Dedifferentiated amniotic fluid mesenchymal stem cell (primary cell): ENCODE measurements at regions not wholly inside any gene's neighbourhood (a gene's known extent, or its start where the extent isn't known, plus 50 kb on each side); places are given as distances from the start of the nearest gene placed in this dataset.
A peak's percentile ranks its signal among the peaks of the same experiment; 100 is the strongest.

Experiments used
- DNase-seq: peaks from one replicate; pipeline ENCODE4 v3.0.0-alpha.2; 2016; ENCODE audit errors: extremely low spot score

DNA sequence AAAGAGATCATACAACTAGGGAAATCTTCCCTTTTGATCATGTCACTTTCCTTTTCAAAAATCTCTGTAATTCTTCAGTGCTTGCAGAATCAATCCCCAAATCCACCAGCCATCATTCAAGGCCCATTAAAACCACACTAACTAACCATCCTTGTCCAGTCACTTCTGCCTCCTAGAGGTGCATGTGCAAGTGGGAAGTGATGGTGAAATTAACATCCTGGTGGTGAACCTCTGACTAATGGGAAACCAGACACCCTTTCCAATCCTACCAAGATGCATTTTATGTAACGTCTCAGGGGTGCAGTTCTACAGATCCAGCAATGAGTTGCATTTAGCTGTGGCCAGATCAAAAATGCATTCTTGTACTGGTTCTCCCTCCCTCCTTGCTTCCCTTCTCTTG, 341.8 kb downstream of the RAPGEF2 start:
- no peak for DNase-seq

DNA sequence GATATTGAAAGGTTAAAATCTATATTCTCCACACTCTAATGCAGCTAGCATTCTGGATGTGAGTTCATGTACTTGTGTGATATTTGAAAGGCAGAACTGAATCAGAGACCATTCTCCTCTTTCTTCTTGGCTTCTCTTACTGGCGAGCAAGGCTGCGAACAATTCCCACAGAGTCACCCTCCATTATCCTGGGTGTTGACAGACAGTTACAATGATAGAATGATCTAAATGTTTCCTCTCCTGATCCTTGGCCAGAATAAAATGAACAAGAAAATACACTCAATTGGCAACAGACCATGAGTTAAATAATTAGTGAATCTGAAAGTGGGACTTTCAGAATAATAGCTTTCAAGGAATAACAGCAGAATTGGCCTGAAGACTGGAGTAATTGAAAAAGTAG, 342.8 kb downstream of the RAPGEF2 start:
- DNase-seq = no peak

DNA sequence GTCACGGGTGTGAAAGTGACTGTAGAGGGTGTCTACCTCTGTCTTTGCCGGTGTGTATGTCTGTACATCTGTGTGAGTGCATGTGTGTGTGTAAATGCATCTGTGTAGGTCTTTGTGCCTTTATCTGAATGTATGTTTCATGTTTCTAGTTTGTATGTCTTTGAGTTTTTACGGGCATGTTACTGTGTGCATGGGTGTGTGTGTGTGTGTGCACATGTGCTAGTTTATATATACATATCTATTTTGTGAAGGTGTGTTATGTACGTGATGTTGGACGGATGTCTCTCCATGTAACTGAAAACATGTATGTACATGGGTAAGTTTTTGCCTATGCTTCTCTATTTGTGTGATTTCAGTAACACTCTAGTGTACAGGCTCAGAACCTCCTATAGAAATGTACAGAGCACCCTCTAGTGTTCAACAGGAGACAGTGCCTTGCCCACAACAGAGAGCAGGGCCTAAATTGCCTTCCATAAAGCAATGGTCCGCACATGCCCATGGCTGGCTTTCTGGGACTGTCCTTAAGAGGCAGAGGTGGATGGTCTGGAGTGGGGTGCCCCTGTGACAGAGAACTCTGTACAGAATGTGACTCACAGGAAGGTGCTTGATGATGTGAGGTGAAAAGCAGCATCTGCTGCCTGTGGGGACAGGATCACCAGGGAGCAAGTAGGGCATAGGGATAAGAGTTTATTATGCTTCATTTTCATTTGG, 343.5 kb downstream of the RAPGEF2 start:
- peak; percentile 79 for DNase-seq

DNA sequence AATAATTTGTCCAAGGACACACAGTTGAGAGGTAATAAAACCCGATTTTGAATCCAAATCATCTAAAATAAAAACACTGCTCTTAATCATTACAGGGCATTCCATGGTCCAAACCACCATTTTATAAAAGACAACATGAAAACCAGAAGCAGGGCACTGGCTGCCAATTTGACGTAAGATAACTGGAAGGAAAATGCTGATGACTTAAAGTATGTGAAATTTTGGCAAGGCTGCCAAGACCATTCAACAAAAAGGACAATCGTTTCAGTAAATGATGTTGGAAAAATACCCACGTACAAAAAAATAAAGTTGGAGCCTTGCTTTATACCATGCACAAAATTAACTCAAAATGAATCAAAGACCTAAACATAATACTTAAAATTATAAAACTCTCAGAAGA, 344.4 kb downstream of the RAPGEF2 start:
- no peak for DNase-seq

DNA sequence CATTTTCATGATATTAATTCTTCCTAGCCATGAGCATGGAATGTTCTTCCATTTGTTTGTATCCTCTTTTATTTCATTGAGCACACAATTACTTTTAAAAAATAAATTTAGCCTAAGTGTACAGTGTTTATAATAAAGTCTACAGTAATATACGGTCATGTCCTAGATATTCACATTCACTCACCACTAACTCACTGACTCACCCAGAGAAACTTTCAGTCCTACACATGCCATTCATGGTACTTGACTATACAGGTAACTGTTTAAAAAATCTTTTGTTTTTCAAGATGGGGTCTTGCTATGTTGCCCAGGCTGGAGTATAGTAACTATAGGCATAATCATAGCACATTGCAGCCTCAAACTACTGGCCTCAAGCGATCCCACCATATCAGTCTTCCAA, 348.1 kb downstream of the RAPGEF2 start:
- no peak for DNase-seq

DNA sequence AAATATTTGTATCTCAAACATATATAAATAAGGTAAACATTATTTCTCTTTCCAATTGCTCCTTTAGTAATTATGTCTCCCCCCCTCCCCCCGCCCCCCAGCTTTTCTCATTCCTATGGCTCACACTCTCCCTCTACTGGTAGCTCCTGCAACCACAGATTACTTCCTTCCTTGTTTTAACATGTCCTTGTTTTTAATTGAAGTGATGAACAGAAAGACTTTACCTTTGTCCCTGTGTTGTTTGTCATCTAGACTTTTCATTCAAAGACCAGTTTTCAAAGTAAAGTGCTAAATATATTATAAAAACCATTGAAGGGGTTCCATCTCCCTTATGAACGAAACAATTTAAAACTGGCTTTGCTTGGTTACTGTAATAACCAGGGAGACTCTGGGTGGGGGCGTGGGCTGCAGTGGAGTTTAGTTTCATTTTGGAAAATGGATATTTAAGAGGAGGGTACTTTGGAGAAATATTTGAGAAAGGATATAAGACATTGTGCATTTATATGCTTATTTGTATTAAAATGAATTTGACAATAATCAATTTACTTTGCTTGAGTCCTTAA, 352.9 kb downstream of the RAPGEF2 start:
- peak; percentile 49 for DNase-seq

DNA sequence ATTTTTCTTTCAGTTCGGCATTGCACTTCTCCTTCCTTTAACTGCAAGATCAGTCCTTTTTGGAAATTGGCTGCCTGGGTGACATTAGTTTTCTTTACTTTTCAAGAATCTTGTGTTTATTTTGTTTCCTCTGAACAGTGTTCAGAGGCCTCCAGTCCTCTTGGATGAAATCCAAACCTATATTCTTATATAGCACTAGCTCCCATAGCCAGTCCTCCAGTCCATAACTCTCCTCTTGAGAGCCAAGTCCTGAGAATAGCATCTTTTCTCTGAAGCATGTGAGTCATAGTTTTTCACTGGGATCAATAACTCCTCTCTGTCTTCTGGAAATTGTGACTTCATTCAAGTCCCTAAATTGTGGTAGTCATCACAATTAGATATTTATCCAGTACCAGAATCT, 357.5 kb downstream of the RAPGEF2 start:
- no peak for DNase-seq

DNA sequence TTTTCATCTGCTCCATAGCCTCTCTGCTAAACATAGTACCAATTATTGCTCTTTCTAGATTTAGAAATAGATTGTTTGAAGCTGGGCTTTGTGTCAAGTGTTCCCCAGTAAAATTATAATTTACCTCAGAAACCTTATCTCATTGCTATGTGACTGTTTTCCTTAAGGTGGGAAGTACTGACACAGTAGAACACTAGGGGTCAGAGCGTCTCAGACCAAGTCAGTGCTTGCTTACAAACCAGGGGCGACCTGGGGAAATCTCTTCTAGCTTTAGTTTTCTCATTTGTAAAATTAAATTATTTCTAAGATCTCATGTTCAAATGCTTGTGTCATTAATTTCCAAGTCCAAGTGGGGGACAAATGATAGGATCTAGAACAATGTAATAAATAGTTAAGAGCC, 360.4 kb downstream of the RAPGEF2 start:
- no peak for DNase-seq

DNA sequence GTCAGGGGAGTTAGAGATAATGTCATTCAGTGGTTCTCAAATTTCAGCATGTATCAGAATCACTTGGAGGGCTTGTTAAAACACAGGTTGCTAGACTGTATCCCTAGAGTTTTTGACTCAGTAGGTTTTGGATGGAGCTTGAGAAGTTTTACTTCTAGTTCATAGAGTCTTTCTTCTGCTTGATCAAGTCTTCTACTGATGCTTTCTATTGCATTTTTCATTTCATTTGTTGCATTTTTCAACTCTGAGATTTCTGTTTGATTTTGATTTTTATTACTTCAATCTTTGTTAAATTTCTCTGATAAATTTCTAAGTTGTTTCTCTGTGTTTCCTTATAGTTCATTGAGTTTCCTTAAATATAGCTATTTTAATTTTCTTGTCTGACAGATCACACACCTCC, 361.4 kb downstream of the RAPGEF2 start:
- DNase-seq = no peak

DNA sequence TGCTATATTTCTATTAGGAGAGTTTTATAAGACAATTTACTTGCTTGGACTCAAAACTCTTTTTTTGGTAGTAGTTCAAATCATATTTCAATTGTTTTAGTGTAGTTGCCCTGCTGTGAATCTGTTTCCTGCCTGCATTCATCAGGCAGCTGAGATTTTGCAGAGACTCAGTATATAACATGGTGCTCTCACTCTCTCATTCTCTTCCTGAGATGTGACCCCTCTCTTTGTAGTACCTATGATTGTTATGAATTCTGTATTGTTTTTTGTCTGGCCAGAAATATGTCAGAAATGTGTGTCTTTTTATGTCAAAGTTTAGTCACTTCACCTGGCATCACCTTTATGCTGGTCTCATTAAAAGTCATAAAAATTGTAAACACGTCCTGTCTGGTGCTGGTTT, 374.0 kb downstream of the RAPGEF2 start:
- DNase-seq = no peak

DNA sequence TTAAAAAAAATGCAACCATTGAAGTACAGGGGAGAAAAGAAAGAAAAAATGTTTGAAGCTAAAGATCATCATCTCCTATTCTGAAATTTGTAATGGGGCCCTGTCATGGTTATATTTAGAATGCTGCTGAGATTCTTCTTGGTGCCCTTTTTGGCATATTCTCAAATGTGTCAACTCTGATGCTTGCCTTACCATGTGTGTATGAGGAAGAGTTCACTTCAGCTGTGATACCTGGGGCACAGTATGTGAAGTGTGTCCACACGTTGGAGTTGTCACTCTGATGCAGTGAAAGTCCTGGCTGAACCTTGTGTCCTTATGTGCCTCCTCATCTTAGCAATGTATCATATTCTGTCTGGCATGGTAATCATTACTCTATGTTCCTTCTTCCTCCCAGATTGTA, 377.9 kb downstream of the RAPGEF2 start:
- no peak for DNase-seq

DNA sequence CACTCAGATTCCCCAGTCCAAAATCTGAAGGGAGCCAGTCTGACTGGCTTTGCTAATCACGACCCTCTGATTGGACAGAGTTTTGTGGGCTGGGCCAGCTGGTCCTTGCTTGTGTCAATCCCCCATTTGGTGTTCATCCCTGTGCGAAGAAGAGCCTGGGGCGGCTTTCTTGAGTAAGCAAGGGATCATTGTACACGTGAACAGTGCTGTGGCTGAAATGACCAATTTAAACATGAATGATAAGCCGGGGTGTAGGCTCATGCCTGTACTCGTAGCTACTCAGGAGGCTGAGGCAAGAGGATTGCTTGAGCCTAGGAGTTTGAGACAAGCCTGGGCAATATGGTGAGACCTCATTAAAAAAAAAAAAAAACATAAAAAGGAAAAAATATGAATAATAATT, 379.1 kb downstream of the RAPGEF2 start:
- no peak for DNase-seq

DNA sequence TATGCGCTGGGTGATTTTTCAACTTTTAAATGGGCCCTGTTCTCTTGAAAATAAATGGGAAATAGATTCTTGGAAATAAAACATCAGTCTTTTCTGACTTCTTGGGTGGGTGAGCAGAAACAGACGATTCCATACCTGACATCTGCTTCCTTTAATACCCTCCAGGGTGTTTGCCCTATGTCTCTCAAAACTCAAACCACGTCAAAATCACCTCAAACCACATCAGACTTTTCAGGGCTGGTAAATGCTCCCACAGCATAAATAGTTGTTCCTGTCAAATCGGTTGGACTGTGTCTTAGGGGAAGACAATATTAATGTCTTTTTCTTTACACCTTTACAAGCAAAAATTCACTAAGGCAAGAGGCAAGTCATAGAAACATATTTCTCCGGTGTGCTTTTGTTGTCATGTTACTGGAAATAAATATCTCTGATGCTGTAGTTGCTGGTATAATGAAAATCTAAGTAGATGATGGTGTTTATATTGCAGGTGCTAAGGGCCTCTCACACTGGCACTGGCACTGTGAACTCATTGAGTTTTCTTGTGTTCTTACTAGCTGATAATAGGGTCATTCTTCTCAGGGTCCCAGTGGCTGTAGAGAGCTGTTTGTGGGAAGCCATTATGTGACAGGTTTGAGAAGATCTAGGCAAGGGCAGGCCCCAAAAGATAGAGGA, 380.4 kb downstream of the RAPGEF2 start:
- DNase-seq = no peak

DNA sequence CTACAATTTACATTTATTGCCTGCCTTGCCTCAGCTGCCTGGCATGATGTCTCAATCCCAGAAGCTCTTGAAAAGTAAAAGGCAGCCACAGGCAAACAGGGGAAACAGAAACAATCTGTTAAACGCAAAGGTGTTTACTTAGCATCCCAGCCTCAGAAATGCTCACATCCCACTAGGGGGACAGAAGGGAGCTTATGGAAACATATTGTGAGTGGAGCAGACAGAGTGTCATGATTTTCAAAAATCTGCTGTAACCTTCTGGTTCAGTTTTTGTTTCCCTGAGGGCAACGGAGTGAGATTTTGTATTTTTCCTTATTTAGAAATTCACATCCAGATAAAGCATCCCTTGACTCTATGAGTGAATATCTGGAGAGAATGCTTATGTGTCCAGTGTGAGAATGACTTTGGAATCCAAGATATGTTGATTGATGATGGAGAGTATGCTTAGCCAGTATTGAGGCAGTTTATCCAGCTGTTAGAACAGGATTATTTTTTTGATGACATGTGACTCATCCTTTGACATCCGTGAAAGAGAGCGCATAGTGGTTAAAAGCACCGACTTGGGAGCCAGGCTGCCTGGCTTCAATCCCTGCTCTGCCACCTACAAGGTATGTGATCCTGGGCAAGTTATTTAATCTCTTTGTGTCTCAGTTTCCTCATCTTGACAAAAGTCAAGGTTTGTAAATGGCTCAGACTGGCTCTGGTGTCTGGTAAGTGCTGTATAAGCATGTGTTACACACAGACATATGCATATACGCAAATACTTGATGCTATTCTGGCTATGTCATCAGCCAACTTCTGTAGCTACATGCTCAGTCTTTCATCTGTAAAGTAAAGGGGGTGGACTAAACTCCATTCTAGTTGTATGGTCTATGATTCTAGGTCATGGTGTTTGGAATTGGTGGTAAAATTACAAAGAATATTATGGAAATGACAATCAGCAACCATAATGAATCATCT, 381.2 kb downstream of the RAPGEF2 start:
- no peak for DNase-seq

DNA sequence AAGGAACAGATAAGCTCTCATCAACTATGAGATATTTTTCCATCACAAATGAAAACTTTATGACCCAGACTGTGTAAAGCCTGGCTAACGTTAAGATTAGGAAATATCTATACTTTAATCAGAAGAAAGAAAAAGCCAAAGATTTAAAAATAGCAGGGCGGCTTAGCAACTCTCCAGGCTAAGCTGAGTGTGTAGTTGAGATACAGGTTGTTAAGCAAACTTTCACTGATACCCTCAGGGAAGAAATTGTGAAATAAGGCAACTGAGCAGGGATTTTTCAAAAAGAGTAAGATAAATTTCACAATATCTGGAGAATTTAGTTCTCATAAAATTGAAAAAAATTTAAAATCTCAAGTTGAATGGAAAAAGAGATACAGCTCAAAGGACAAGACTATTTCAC, 382.0 kb downstream of the RAPGEF2 start:
- no peak for DNase-seq

DNA sequence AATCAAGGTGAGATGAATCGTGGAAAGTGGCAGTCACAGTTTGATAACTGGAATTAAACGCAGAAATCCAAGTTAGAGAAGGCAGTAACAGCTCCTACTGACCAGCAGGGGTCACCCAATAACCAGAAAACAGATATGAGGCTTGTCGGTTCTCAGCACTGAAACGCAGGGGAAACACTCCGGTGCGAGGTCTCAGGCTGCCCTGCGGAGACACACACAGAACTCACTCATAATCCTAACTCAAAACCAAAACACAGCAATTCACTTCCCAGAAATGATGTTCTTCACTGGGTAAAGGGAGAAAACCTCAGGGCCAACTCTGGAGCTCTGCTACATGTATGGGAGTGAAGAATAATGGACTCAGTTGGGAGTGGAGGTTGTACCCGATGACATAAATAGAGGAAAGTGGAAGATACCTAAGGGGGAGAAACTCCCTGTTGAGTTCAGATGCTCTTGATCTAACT, 384.4 kb downstream of the RAPGEF2 start:
- DNase-seq = peak; percentile 73

DNA sequence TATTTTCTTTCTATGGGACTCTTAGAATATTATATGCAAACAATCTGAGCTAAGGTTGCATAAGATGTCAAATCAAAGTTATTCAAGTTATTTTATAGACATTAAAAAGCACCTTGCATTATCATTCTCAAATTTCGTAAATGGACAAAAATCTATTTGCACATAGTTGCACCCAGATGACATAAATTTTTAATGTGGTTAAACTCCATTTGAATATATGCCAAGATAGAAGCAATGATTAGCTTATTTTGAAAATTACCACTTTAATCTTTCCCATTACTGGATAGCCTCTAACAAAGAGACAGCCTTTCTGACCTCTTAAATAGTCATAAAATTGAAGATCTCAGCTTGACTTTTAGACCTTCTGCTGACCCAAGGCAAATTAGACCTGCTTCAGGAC, 386.8 kb downstream of the RAPGEF2 start:
- DNase-seq = no peak

DNA sequence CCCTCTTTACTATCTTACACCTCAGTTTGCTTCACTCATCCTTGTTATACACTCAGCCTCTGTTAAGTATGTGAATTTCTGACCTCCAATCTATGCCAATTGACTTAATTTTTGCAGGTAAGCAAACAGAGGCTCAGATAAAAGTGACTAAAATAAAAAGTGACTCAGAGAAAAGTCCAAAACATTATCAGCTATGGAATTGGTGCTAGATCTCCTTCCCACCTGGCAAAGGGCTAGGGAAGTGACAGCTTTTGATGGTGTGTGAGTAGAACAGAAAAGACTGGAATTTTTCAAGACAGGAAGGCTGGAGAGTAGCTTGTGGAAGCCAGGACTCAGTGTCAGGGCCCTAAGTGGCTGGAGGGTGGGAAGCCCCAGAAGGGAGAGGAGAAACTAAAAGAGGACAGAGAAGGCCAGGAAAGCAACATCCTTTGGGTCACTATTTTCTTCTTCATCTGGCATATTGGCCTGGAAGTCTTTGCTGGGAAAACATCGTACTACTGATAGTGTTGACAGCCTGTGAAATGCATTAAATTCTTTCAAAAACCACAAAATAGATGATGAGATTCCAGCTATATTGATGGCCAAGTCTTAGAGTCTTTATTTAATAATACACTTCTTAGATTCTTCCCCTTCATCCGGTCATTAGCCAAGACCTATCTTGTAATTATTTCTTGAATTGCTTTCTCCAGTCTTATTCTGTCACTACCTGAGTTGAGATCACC, 392.8 kb downstream of the RAPGEF2 start:
- no peak for DNase-seq

DNA sequence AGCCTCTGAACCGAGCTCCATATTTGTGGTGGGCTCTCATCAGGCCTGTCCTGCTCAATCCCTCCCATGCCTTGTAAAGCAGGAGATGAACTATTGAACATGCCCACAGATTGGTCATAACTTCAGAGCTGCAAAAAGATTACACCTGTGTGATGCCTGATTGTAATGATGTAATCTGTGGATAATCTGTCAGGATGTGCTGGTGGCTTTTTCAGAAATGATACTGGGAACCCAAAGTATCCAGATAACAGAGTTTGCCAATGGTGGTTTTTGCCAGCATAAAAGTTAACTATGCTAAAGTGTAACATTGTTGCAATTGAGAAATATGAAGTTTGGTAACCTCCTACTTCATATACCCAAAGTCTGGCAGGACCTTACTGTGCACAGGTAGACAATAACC, 393.4 kb downstream of the RAPGEF2 start:
- DNase-seq = no peak

DNA sequence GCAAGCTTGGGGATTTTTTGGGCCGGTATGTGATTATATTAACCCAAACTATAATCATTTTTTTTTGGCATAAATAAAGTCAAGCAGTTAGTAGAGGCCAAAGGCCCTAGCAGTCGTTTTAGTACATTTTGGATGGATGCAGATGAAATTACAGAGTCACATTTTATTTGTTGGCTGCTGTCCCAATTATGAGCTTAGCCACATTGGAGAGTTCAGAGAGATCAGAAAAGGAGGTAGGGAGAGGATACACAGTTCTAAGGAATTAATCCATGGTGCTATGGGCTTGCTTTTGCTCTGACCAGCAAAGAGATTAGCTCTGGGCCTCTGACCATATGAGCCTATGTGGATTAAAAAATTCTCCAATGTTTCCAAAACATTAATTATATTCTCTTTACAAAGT, 395.1 kb downstream of the RAPGEF2 start:
- DNase-seq = no peak

DNA sequence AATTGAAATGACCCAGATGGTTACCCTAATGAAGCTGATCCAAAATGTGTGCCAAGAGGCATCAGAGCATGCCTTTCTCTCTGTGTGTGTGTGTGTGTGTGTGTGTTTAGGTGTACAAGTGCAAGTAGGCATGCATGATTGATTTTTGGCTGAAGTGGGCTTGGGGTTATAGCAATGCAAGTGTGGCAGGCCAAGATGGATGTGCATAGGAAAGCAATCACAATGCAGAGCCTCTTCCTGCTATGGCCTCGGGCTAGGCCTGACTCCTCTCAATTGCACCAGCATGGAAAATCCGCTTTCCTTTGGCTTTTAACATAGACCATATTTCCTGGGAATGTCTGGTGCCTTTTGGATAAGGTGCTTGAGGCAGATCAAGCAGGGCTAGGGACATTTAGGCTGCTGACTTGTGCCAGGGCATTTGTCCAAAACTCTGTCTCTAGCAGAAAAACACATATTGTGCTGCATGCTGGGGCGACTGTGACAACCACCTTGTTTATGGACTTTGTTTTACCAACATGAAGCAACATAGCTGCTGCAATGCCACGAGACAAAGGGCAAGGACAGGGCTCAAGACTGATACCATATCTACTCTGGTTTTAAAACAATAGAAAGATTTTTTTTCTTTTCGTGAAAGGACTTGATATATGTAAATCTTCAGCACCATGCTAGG, 395.7 kb downstream of the RAPGEF2 start:
- DNase-seq = no peak
